ENCODE measurements at regions not wholly inside any gene's neighbourhood (a gene's known extent, or its start where the extent isn't known, plus 50 kb on each side); places are given as distances from the start of the nearest gene placed in this dataset.

DNA sequence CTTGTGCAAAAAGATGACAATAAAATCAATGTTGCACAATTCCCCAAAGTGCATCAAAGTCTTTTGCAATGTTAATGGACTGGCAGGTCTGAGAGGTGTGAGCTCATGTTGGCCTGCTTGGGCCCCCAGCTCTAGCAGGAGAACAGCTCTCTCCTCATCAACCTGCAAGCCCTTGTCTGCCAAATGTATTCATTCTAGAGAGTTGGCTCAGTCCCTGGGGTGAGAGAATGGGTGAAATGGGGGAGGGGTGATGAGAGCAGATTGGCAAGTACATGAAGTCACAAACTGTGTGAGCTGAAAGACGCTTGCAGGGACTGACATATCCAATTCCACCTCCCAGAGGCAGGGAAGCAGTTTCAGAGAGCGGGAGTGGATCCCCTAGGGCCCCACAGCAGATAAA, 465.1 kb upstream of the ZNF507 start:
- Histone ChIP-seq H3K27me3 (replicated peaks; ENCODE audit: control insufficient read depth, insufficient read depth, low read length) (no peaks in the 10 kb centered on the region), H3K4me3 (replicated peaks; ENCODE audit: low read depth, low read length) (no peak overlapping the region), H3K36me3 (ENCODE audit: control insufficient read depth, insufficient read depth, low read length) (no peaks in the 10 kb centered on the region)
- TF ChIP-seq, protein P1, sequence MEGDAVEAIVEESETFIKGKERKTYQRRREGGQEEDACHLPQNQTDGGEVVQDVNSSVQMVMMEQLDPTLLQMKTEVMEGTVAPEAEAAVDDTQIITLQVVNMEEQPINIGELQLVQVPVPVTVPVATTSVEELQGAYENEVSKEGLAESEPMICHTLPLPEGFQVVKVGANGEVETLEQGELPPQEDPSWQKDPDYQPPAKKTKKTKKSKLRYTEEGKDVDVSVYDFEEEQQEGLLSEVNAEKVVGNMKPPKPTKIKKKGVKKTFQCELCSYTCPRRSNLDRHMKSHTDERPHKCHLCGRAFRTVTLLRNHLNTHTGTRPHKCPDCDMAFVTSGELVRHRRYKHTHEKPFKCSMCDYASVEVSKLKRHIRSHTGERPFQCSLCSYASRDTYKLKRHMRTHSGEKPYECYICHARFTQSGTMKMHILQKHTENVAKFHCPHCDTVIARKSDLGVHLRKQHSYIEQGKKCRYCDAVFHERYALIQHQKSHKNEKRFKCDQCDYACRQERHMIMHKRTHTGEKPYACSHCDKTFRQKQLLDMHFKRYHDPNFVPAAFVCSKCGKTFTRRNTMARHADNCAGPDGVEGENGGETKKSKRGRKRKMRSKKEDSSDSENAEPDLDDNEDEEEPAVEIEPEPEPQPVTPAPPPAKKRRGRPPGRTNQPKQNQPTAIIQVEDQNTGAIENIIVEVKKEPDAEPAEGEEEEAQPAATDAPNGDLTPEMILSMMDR (IDR thresholded peaks at IDR 0.05; ENCODE audit: insufficient read depth, low read length, poor library complexity, severe bottlenecking) = no peak
- DNase-seq (ENCODE audit: extremely low read depth, insufficient read length) = no peak

DNA sequence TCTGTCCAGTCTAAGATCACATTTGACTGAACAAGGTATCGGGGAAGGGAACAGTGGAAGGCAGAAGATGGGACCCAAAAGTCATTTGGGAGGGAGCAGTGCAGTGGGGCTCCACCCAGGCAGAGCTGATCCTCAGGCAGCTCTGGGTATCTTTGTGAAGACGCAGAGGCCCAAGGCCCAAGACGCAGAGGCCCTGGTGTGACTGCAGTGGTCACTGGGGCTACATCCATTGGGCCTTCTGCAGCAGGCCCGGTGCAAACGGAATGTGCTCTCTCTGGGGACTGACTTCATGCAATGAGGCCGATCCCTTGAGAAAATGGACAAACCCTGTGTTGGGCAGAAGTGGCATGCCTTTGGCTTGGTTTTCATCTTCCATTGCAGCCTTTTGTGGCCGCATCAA, 463.4 kb upstream of the ZNF507 start:
- TF ChIP-seq, protein P1 (IDR thresholded peaks at IDR 0.05; ENCODE audit: insufficient read depth, low read length, poor library complexity, severe bottlenecking) = no peak
- Histone ChIP-seq H3K36me3 (ENCODE audit: control insufficient read depth, insufficient read depth, low read length) (no peaks in the 10 kb centered on the region), H3K27me3 (replicated peaks; ENCODE audit: control insufficient read depth, insufficient read depth, low read length) (no peaks in the 10 kb centered on the region), H3K4me3 (replicated peaks; ENCODE audit: low read depth, low read length) (no peak overlapping the region)
- DNase-seq (ENCODE audit: extremely low read depth, insufficient read length) = no peak

DNA sequence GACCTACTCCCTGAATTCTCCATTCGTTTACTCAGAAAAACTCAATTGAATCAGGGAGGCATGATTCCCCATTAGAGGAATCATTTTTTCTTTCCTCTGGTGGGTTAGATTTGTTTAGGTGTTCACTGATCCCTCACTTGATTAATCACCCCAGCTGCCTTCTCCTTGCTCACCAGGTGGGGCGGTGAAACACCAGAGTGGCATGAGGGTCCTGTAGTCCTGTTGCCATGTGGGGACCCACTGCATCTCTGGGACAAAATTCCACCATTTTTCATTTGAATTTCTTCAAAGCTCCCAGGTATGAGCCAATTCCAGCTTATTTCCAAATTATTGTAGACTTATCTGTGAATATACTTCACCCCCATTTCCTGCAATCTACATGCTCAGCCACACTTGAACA, 462.7 kb upstream of the ZNF507 start:
- Histone ChIP-seq H3K4me3 (replicated peaks; ENCODE audit: low read depth, low read length) (no peak overlapping the region), H3K27me3 (replicated peaks; ENCODE audit: control insufficient read depth, insufficient read depth, low read length) (no peaks in the 10 kb centered on the region), H3K36me3 (ENCODE audit: control insufficient read depth, insufficient read depth, low read length) (no peaks in the 10 kb centered on the region)
- no peak for DNase-seq (ENCODE audit: extremely low read depth, insufficient read length)
- TF ChIP-seq, protein P1 (IDR thresholded peaks at IDR 0.05; ENCODE audit: insufficient read depth, low read length, poor library complexity, severe bottlenecking) = no peak

DNA sequence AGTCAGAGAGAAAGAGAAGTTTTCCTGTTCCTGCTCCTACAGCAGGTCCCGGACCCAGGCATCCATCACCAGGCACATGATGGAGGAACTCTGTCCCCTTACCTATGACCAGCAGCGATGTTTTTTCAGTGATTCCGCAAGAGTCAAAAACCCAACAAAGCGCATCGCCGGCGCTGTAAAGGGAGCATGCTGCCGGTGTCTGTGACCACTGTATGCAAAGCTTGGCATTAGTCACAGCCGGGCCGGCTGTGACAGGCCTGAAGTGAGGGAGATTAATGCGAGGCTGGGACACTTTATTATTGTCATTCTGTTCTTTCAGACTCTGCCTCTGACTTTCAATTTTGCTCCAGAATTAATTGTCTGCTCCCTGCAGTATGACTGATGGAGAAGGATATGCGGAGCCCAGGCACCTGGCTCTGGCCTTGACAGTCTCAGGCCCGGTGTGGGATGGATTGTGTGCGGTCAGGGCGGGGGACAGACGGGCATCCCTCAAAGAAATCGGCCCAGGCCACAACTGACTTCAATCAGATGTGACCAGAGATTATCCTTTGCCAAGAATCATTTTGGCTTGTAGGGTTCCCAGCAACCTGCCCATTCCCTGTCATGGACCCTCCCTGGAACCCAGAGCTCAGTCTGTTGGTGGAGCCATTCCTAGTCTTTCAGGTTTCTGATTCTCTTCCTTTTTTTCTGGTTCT, 462.0 kb upstream of the ZNF507 start:
- TF ChIP-seq, protein P1 (IDR thresholded peaks at IDR 0.05; ENCODE audit: insufficient read depth, low read length, poor library complexity, severe bottlenecking) = no peak
- no peak for DNase-seq (ENCODE audit: extremely low read depth, insufficient read length)
- no peak overlapping the region for H3K4me3 ChIP-seq (replicated peaks; ENCODE audit: low read depth, low read length)
- no peaks in the 10 kb centered on the region for H3K27me3 ChIP-seq (replicated peaks; ENCODE audit: control insufficient read depth, insufficient read depth, low read length)
- H3K36me3 ChIP-seq (ENCODE audit: control insufficient read depth, insufficient read depth, low read length) = no peaks in the 10 kb centered on the region

DNA sequence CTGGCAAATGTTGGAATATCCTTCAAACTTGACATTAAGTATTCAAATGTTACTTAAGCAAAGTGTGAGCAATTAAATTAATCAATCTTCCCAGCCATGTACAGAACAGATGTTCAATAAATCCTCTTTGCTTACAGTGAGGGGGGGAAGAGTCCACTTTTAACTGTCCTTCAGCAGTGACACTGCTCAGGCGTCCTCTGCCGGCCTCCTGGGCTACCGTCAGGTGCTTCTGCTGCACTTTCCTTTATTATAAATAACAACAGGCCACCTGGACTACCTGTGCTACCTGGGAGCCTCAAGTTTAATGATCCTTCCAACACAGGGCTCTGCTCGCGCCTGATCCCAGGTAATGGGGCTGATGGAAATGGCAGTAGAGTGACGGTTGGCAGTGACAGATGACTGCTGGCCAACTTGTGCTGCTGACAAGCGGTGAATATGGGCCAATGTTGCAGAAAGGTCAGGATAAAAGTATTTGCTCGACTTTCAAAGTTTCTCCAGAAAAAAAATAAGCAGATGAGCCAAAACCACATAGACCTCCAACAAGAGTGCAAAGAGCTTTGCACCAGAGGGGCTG, 460.0 kb upstream of the ZNF507 start:
- H3K27me3 ChIP-seq (replicated peaks; ENCODE audit: control insufficient read depth, insufficient read depth, low read length) = no peaks in the 10 kb centered on the region
- H3K4me3 ChIP-seq (replicated peaks; ENCODE audit: low read depth, low read length) = no peak overlapping the region
- no peaks in the 10 kb centered on the region for H3K36me3 ChIP-seq (ENCODE audit: control insufficient read depth, insufficient read depth, low read length)
- TF ChIP-seq, protein P1 (IDR thresholded peaks at IDR 0.05; ENCODE audit: insufficient read depth, low read length, poor library complexity, severe bottlenecking) = no peak
- DNase-seq (ENCODE audit: extremely low read depth, insufficient read length) = no peak
